ENCODE measurements at regions not wholly inside any gene's neighbourhood (a gene's known extent, or its start where the extent isn't known, plus 50 kb on each side); places are given as distances from the start of the nearest gene placed in this dataset.

DNA sequence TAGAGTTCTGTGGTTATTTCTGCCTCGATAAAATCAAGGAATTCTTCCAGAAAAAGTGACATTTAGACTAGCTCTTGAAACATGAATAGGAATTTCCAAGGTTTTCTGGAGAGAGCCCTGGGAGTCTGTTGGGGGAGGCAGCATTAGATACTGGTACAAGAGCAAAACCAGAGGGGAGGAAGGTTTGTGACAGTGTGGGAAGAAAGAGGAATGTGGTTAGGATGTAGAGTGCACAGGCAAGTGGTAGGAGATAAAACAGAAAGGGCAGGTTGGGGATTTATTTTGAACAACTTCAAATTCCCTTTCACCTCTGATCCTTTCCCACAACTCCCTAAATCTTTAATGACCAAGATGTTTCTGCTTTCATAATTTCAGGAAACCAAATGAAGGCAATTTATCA lies 588.4 kb downstream of the METTL15 start:
- intact Hi-C loops (cut with micrococcal nuclease), result loop anchor here (10.0 kb wide), 1 partner anchor 1002 kb away; no protein-coding TSS in a partner anchor
- ChIA-PET POLR2A (no interaction called here), CTCF (interaction anchor here (0.7 to 1.4 kb wide), 2 partner anchors 9 to 997 kb away, joined by 3 read pairs; no protein-coding TSS in a partner anchor)
- Mint-ChIP-seq H3K4me3 (no peak overlapping the region), H3K4me1 (ENCODE audit: low read depth) (no peaks in the 10 kb centered on the region), H3K27me3 (no peaks in the 10 kb centered on the region), H3K9me3 (no peaks in the 10 kb centered on the region), H3K27ac (no peak overlapping the region), H3K36me3 (ENCODE audit: low read depth) (no peaks in the 10 kb centered on the region)
- ATAC-seq (no peak), DNase-seq (no peak)
- TF ChIP-seq CTCF (IDR thresholded peaks at IDR 0.05), result no peak

GRCh38 chr11:28690746-28691145 lies 582.6 kb downstream of the METTL15 start:
- DNase-seq (no peak), ATAC-seq (no peak)
- POLR2A ChIA-PET, result no interaction called here
- H3K4me1 Mint-ChIP-seq (ENCODE audit: low read depth), result no peaks in the 10 kb centered on the region
- no peaks in the 10 kb centered on the region for H3K36me3 Mint-ChIP-seq (ENCODE audit: low read depth)
- H3K27me3 Mint-ChIP-seq, result no peaks in the 10 kb centered on the region
- H3K4me3 Mint-ChIP-seq, result no peak overlapping the region
- no peak overlapping the region for H3K27ac Mint-ChIP-seq
- CTCF ChIA-PET, result no interaction called here
- no peaks in the 10 kb centered on the region for H3K9me3 Mint-ChIP-seq
- intact Hi-C loops (cut with micrococcal nuclease), result loop anchor here (10.0 kb wide), 1 partner anchor 996 kb away; no protein-coding TSS in a partner anchor
- no peak for TF ChIP-seq CTCF (IDR thresholded peaks at IDR 0.05)

DNA sequence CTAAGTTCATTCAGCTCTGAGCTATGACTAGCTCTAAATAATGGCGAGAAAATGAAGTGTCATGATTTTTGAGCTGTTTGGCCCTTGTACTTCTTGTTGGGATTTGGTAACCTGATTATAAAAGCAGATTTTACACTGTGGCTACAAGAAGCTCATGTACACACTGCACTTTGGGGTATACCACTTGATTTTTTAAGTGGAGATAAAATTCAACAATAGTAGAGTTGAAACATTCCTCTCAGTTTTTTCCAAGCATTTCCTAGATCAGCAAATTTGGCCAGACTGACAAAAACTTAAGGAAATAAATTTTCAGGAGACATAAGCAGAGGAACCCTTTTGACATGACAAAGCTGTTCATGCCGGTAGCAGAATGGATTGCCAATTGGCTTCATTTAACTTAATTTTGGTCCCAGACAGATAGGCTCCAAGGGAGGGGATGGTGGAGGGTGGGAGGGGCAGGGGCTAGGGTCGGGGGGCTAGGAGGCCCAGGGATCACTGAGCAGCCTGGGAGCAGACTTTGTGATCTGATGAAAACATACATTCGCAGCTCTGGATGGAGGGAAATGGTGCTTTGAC lies 575.9 kb downstream of the METTL15 start:
- H3K36me3 Mint-ChIP-seq (ENCODE audit: low read depth), result no peaks in the 10 kb centered on the region
- DNase-seq (no peak), ATAC-seq (no peak)
- POLR2A ChIA-PET, result no interaction called here
- no peaks in the 10 kb centered on the region for H3K9me3 Mint-ChIP-seq
- no peaks in the 10 kb centered on the region for H3K27me3 Mint-ChIP-seq
- CTCF ChIA-PET, result no interaction called here
- no peak overlapping the region for H3K27ac Mint-ChIP-seq
- no peak overlapping the region for H3K4me3 Mint-ChIP-seq
- H3K4me1 Mint-ChIP-seq (ENCODE audit: low read depth), result no peaks in the 10 kb centered on the region
- no peak for TF ChIP-seq CTCF (IDR thresholded peaks at IDR 0.05)
- intact Hi-C loops (cut with micrococcal nuclease), result no loop called here

DNA sequence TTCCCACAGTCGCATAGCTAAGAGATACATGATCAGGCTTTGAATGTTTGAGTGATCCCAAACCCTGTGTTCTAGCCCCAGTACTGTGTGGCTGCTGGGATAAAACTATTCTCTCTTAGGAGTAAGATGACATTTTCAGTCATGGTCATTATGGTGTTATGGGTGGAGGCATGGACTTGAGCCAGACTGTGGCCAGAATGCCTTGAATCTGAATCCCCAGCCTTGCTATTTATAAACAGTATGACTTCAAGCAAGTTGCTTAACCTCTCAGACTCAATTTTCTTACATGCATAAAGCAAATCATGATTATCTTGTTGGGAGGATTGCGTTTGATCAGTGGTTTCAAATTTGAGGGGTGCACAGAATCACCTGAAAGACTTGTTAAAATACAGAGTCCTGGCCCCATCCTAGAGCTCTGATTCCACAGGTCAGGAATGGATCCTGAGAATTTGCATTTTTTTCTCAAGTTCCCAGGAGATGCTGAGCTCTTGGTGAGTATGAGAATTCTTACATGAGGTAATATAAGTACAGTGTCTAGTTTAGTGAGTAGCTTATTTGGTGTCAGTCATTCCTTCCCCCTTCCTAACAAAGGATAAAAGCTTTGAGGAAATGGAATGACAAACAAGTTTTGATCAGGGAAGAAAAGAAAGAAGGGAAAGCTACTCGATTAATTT lies 571.7 kb downstream of the METTL15 start:
- H3K4me3 Mint-ChIP-seq, result no peak overlapping the region
- no peaks in the 10 kb centered on the region for H3K4me1 Mint-ChIP-seq (ENCODE audit: low read depth)
- no peaks in the 10 kb centered on the region for H3K27me3 Mint-ChIP-seq
- no peak overlapping the region for H3K27ac Mint-ChIP-seq
- no peaks in the 10 kb centered on the region for H3K9me3 Mint-ChIP-seq
- no peaks in the 10 kb centered on the region for H3K36me3 Mint-ChIP-seq (ENCODE audit: low read depth)
- intact Hi-C loops (cut with micrococcal nuclease), result no loop called here
- ChIA-PET POLR2A (no interaction called here), CTCF (no interaction called here)
- TF ChIP-seq CTCF (IDR thresholded peaks at IDR 0.05), result no peak
- ATAC-seq, result no peak
- no peak for DNase-seq

DNA sequence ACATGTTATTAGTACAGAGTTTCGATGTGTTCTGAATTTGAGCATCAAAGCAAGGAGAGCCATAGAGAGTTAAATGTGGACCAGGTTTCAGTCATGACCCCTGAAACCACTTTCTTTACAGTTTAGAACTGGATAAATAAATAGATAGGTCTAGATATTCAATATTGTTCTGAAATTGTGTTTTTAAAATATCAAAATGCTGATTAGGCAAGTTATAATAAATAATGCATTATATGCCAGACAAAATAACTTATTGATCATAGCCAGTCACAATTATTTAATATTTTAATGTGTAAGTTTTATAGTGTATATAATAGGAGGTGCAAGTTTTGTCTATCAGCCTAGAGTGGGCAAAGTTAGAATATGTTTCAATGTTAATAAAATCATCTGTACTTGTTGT lies 569.5 kb downstream of the METTL15 start:
- intact Hi-C loops (cut with micrococcal nuclease), result no loop called here
- H3K36me3 Mint-ChIP-seq (ENCODE audit: low read depth), result no peaks in the 10 kb centered on the region
- ChIA-PET CTCF (no interaction called here), POLR2A (no interaction called here)
- no peak for TF ChIP-seq CTCF (IDR thresholded peaks at IDR 0.05)
- H3K4me3 Mint-ChIP-seq, result no peak overlapping the region
- H3K27ac Mint-ChIP-seq, result no peak overlapping the region
- DNase-seq, result no peak
- ATAC-seq, result no peak
- H3K27me3 Mint-ChIP-seq, result no peaks in the 10 kb centered on the region
- H3K9me3 Mint-ChIP-seq, result no peaks in the 10 kb centered on the region
- H3K4me1 Mint-ChIP-seq (ENCODE audit: low read depth), result no peaks in the 10 kb centered on the region

All from activated CD8-positive, alpha-beta T cell treated with anti-CD3 and anti-CD28 coated beads for 36 hours (primary cell).